Jurkat, Clone E6-1 (cell line): ENCODE measurements at regions not wholly inside any gene's neighbourhood (a gene's known extent, or its start where the extent isn't known, plus 50 kb on each side); places are given as distances from the start of the nearest gene placed in this dataset.

ENCODE experiments used
- DNase-seq: peaks from one replicate; pipeline ENCODE4 v3.0.0-alpha.2; 2011; ENCODE audit warnings: low read depth, low spot score
- H3K4me3 ChIP-seq: 2 replicates; pipeline ENCODE4 v1.5.1; 2011; ENCODE audit warnings: mild to moderate bottlenecking, low read length, control low read depth, moderate library complexity

DNA sequence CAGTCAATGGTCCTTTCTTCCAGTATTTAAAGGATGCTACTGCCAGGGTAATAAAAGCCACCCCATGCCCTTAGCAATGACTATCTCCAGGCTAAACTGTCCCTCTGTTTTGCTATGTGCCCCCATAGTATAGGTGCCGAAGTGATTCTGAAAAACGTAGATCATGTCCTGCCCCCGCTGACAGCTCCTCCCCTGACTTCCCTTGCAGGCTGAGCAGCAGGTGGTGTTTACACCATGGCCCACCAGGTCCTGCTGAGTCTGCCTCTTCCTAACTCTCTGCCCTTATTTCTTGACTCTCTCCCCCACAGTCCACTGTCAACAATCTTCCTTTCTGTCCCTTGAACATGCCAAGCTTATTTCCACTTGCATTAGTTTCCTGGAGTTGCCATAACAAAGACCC is 352.5 kb upstream of the TSHZ2 start:
- H3K4me3 ChIP-seq = no peak overlapping the region

DNA sequence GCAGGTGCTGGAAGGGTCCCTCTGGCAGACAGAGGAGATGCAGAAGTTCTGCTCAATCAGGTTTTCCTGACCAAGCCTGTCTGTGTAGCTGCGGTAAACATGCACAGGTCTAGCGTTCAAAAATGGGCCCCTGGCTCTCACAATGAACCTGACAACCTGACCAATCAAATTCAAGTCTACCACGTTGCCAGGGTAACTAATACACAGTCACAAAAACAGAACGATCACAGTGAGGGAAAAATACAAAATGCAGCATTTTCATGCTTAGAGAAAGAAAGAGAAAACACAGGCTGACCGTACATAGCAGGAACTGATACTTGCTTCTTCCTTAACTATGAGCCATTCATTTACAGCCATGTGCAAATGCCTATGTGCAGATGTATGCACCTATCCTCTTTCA is 353.1 kb upstream of the TSHZ2 start:
- no peak for DNase-seq
- H3K4me3 ChIP-seq = no peak overlapping the region

More for the DNA sequence above, 352.5 kb upstream of the TSHZ2 start:
- DNase-seq = no peak

DNA sequence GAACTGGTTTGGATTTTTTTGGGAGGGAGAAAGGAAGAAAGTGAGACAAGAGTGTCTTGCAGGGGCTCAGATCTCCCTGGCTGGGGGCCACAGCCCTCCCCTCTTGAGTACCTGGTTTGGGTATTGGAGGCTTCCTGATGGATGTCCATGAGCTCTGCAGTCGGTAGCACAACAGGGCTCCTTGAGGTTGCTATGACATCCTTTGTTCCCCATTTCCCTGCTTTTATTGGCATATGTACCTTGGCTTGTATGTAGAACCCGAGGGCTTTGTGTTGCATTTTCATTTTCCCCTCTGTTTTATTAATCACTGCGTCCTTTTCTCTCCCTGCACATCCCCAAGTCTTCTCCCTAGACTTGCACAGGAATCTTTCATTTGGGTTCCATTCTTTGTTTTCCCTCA is 355.5 kb upstream of the TSHZ2 start:
- no peak for DNase-seq
- H3K4me3 ChIP-seq = no peak overlapping the region

DNA sequence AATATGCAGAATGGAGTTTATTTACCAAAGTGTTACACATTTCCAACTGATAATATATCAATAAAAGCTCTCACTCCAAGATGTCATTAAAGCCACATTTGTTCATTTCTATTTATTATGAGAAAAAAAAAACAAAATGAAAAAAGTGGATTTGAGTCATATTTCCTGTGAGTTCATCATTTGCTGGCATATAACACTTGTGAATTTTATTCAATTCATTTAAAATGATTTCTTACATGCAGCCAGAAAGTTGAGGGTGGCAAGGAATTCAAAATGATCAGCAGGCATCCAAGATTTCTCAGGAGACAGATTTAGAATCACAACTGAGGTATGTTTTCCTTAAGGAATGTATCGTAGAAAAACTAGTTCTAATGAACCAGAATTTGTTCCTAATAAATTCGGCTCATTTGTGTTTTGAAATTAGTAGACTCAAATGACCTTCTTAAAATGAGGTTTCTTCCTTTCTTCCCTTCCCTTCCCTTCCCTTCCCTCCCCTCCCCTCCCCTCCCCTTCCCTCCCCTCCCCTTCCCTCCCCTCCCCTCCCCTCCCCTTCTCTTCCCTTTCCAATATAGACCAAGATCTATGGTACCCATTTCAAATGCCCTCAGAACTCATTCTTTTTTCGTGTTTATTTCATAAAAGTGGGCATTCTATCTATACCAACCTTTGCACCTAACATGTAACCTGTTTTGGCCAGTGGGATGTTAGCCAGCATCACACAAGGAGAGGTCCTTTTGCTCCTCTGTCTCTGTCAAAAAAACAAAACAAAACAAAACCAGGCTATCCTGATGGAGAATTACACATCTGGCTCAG is 357.9 kb upstream of the TSHZ2 start:
- DNase-seq = no peak
- no peak overlapping the region for H3K4me3 ChIP-seq

DNA sequence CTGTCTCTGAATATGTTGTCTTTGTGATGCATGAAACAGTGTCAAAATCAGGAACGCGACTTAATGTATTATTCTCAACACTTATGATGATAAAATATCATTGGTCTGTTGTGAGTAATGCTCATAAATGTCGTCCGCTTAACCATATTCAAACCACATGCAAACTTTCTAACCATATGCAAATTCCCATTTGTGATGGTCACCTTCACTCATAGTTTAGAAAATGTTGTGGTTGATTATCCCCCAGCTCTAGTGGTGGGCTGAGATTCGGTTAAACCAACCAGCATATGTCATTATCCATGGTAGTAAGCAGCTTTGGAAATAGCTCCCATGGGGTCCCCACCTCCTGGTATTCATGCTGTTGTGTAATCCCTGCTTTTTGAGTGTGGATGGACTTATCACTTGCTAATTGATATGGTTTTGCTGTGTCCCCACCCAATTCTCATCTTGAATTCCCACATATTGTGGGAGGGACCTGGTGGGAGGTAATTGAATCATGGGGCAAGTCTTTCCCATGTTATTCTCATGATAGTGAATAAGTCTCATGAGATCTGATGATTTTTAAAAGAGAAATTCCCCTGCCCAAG is 360.0 kb upstream of the TSHZ2 start:
- no peak for DNase-seq
- H3K4me3 ChIP-seq = no peak overlapping the region

DNA sequence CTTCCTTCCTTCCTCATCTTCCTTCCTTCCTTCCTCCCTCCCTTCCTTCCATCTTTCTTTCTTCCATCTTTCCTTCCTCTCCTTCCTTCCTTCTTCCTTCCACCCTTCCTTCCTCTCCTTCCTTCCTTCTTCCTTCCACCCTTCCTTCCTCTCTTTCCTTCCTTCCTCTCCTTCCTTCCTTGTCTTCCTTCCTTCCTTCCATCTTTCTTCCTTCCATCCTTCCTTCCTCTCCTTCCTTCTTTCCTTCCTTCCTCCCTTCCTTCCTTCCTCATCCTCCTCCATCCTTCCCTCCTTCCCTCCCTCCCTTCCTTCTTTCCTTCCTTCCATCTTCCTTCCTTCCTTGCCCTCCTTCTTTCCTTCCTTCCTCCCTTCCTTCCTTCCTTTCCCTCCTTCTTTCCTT is 361.4 kb upstream of the TSHZ2 start:
- no peak for DNase-seq
- H3K4me3 ChIP-seq = no peak overlapping the region

DNA sequence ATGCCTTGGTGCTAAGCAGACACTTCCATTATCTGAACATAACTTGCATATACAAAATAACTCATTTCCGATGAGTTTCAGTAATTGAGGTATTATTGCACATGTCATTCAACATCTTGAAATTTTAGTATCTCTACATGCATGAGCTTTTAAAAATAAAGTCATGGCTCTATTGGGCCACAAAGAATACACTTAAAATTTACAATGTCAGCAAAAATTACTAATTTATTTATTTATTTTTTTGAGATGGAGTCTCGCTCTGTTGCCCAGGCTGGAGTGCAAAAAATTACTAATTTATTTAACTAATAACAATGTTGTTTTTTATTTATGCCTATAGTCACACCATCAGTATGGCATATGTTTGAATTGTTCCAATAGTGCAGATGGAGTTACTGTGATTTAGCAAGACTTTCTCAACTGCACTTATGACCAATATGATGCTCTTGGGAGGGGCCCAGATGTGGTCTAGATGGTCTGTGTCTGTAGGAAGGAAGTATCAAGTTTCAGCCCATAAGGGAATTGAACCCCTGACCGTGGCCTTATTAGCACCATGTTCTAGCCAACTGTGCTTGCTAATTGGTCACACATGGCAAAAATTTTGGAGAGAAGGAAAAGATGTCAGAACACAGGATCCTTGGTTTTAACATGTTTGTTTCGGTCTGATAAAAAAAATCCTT is 370.7 kb upstream of the TSHZ2 start:
- no peak for DNase-seq
- H3K4me3 ChIP-seq = no peak overlapping the region

DNA sequence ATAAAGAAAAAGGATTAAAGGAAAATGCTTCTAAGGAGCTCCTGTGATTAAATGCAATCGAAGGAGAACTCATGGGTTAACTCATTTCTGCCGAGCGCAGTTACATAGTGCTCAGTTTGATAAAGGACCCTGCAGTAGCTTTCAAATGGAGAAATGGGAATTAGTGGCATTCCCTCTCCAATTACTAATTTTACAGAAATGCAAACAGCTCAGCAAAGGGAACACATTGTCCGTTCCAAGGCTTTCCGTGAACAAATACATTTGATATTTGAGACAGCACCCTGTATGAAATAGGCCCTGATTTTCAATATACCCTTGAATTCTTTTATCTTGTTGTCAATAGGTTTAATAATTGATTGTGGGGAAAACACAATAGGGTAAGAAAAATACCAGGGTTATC is 375.9 kb upstream of the TSHZ2 start:
- H3K4me3 ChIP-seq = no peak overlapping the region
- no peak for DNase-seq

DNA sequence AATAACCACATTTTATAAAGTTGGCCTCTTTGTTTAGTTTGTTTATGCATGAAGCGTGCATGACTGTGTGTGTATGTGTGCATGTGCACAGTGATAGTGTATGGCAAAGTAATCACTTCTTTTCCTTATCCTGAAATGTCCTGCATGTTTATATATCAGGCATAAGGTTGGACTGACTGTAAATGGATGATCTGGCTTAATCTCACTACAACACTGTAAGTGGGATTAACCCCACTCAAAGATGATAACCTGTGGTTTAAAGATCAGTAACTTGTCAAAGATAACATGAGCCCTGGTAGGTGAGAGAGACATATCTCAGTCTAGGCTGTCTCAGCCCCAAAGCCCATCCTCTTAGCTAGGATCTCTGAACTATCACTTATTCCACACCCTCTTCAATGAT is 376.6 kb upstream of the TSHZ2 start:
- DNase-seq = no peak
- no peak overlapping the region for H3K4me3 ChIP-seq

DNA sequence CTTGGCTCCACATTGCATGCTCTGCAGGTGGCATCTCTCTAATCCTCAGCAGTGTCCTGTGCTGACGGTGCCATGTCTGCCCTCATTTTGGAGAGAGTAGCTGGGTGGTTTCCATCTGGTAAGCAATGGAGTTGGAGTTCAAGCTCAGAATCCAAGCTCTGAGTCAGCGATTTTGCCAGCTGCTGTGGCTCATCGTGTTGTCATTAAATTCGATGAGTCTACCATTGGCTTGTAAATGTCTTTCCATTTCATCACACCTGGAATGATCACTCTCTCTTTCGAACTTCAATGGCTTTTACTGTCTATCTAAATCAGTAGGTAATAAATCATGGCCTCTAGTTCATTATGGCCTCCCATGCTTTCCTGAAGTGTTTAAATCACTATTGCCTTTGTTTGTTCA is 378.5 kb upstream of the TSHZ2 start:
- H3K4me3 ChIP-seq = no peak overlapping the region
- DNase-seq = no peak

DNA sequence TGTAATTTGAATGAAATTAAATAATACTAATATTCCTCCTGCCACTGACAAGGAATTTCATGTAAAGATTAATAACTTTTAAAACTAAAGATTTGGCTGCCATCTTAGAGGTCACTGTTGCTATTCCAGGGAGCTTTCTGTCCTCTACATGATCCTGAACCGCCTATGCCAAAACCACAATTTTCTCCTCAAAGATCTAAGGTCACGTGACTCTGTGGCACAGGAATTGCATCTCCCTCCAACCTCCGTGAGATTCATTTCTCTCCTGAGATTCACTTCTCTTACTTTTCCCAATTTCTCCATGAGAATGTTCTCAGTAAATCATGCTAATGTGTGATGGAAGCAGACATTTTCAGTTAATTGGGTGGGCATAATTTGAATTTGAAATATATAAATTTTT is 379.6 kb upstream of the TSHZ2 start:
- H3K4me3 ChIP-seq = no peak overlapping the region

DNA sequence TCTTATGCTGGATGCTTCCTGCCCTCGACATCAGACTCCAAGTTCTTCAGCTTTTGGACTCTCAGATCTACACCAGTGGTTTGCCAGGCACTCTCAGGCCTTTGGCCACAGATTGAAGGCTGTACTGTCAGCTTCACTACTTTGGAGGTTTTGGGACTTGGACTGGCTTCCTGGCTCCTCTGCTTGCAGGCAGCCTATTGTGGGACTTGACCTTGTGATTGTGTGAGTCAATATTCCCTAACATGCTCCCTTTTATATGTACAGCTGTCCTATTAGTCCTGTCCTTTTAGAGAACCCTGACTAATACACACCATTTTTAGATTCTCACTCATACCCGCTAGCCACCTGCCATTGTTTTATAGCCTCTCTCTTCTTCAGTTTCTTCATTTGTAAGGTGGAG is 382.1 kb upstream of the TSHZ2 start:
- no peak for DNase-seq
- H3K4me3 ChIP-seq = no peak overlapping the region

More for the DNA sequence above, 379.6 kb upstream of the TSHZ2 start:
- no peak for DNase-seq

DNA sequence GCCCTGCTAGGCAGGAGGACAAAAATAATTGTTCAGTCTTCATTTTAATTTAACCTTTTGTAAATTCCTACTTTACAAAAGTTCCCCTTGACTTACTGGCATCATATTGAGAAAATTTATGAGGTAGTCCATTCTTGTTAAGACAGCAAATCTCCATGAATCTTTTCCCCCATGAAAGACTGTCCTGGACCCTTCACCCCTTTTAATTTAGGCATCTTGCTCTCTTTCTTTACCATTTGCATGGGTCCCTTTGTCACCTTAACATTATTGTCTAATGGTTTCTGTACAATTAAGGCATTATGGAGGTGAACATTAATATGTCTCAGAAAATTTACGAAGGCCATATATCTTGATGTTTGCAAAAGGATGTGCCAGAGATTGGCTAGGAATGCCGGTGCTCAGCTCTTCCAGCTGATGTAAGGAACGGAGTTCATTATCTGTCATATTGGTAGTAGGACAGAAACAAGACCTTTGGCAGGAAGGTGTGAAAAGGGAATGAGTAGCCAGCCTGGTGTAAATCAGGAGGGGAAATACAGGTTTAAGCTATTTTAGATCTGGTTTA is 382.8 kb upstream of the TSHZ2 start:
- H3K4me3 ChIP-seq = no peak overlapping the region
- DNase-seq = no peak

DNA sequence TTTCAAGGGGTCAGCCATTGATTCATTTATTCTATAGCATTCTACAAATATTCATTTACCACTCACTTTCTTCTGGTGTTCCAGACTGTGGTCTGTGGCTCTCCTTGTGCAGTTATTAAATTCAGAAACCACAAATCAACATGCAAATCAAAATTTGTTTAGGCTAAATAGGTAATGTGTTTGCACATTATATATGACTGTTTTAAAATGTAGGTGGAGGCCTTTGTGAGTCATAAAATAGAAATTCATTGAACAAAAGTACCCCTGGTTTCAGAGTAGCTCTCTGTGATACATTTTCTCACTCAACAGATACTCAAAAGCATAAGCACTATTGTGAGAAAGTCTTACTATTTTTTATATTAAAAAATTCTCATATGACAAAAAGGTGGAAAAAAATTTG is 385.5 kb upstream of the TSHZ2 start:
- no peak for DNase-seq
- no peak overlapping the region for H3K4me3 ChIP-seq

DNA sequence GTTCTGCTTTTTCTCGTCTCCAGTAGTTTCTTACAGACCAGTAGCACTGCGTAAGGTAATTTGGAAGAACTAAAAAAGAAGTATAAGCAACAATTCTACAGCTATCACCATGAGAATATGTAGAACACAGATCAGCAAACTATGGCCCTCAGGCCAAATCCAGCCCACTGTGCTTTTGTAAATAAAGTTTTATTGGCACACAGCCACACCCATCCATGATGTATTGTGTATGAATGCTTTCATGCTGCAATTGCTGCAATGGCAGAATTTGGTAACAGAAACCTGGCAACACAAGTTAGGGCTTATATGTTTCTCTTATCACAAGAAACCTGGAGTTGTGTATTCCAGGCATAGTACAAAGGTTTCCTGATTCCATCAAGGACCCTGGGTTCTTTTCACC is 386.8 kb upstream of the TSHZ2 start:
- DNase-seq = no peak
- H3K4me3 ChIP-seq = no peak overlapping the region

DNA sequence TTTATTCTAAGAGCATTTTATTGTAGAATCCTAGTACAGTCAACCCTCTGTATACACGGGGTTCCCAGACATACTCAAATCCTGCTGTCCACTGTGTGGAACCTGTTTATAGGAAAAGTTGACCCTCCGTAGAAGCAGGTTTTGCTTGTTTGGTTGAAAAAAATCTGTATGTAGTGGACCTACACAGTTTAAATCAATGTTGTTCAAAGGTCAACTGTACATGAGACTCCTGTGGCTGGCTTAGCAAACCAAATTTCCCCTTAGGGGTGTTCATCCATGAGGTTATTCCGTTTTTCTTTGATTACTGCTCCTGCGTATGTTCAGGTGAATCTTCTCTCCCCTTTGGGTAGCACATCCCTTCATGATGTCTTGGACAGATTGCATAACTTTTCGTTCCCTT is 387.0 kb upstream of the ZFP64 start:
- no peak for DNase-seq
- no peak overlapping the region for H3K4me3 ChIP-seq

DNA sequence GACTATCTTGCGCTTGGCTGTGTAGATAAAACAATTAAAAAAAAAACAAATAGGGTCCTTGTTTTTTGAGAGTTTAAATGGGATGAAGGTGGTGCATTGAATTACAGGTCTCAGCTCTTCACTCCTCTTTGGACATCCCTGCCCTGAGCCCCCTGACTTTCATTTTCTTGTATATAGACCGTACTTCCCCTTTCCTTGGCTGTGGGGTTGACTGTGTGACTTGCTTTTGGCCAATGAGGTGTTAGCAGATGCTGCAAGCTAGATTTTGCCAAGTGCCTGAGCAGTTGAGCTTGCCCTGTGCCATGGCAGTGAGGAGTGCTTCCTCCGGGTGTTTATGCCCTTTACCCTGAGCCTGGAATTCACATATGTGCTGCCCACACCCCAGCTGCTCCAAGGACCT is 386.1 kb upstream of the ZFP64 start:
- DNase-seq = no peak
- no peak overlapping the region for H3K4me3 ChIP-seq

DNA sequence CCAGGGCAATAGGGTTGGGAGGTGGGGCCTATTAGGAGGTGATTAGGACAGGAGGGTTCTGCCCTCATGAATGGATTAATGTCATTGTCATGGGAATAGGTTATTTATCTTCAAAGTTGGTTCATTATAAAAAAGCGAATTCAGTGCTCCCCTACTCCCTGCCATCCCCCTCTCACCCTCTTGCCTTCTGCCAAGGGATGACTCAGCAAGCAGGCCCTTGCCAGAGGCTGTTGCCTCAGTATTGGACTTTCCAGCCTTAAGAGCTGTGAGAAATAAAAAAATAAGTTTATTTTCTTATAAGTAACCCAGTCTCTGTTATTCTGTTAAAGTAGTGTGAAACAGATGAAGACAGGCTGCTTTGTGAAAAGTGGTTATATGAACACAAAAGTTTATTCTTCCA is 381.1 kb upstream of the ZFP64 start:
- DNase-seq = no peak
- no peak overlapping the region for H3K4me3 ChIP-seq

DNA sequence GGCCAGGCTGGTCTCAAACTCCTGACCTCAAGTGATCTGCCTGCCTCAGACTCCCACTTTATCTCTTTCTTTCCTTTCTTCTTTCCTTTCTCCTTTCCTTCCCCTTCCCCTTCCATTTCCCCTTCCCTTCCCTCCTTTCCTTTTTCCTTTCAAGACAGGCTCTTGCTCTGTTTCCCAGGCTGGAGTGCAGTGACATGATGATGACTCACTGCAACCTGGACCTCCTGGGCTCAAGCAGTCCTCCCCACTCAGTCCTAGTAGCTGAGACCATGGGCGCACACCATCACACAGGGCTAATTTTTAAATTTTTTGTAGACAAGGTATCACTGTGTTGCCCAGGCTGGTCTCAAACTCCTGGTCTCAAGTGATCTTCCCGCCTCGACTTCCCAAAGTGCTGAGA is 377.6 kb upstream of the ZFP64 start:
- no peak for DNase-seq
- H3K4me3 ChIP-seq = no peak overlapping the region

DNA sequence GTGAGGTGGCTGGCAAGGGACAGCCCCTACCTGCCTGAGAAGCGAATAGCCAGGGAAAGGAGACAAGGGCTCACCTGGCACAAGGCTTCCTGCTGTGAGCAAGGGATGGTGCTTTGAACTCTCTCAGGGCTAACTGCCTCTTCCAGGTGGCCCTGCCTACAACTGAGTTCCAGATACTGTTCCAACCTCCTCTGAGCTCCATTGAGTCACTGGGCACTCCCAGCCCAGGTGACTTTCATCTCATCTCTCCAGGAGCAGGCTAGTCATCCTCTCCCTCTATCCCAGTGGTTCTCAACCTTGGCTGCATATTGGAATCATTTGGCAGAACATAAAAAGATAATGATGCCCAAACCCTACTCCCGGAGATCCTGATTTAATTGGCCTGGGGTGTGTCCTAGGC is 374.0 kb upstream of the ZFP64 start:
- no peak overlapping the region for H3K4me3 ChIP-seq
- no peak for DNase-seq
